ENCODE measurements at regions not wholly inside any gene's neighbourhood (a gene's known extent, or its start where the extent isn't known, plus 50 kb on each side); places are given as distances from the start of the nearest gene placed in this dataset.

DNA sequence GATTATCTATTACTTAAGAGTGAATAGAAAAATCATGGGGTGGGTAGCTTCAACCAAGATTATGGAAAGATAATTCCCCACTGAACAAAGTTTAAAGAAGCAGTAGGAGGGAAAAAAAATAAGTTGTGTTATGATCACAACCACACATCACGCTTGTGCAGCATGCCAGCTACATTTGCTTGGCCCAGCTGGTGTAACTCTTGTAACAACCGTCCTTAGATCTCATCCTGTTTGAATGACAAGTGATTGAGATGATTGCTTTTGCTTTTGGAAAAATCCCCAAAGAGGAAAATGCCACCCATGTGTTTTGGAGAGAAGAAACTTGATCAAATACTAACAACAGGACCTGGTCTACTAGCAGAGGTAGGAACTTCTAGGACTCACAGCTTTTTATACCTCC lies 107.6 kb upstream of the KIF2A start:
- TF ChIP-seq CTCF (IDR thresholded peaks at IDR 0.05) (no peak), POLR2A (IDR thresholded peaks at IDR 0.05) (no peak)

All from testis (tissue), 2 donors.